Ascending aorta (tissue), 2 donors: ENCODE measurements at regions not wholly inside any gene's neighbourhood (a gene's known extent, or its start where the extent isn't known, plus 50 kb on each side); places are given as distances from the start of the nearest gene placed in this dataset.
A peak's percentile ranks its signal among the peaks of the same experiment; 100 is the strongest.

Experiments used
- DNase-seq, 2 donors: peaks; one replicate each; pipeline ENCODE4 v3.0.0-alpha.2; 2019; ENCODE audit warnings: low spot score in 2 of 2
- H3K27ac ChIP-seq, 2 donors: fragments of 200-600 bp; sonication (generic); one replicate each; pipeline ENCODE4 v1.5.1; 2016 to 2017; ENCODE audit warnings: mild to moderate bottlenecking in 1 of 2
- H3K27me3 ChIP-seq: fragments of 200-600 bp; sonication (generic); one replicate; pipeline ENCODE4 v1.5.1; 2017
- H3K36me3 ChIP-seq, 2 donors: fragments of 200-600 bp; sonication (generic); one replicate each; pipeline ENCODE4 v1.5.1; 2016
- H3K4me1 ChIP-seq, 2 donors: fragments of 200-600 bp; sonication (generic); one replicate each; pipeline ENCODE4 v1.5.1; 2016 to 2017; ENCODE audit warnings: mild to moderate bottlenecking in 1 of 2
- H3K4me3 ChIP-seq, 2 donors: fragments of 200-600 bp; sonication (generic); one replicate each; pipeline ENCODE4 v1.5.1; 2016 to 2017; ENCODE audit warnings: mild to moderate bottlenecking in 1 of 2
- H3K9me3 ChIP-seq, 2 donors: fragments of 200-600 bp; sonication (generic); one replicate each; pipeline ENCODE4 v1.5.1; 2016
- CTCF ChIP-seq, 3 experiments: fragments of 200-600 bp in 2 of 3; fragments of 450-650 bp in 1 of 3; sonication (generic) in 2 of 3; IDR thresholded peaks; one replicate each; pipeline ENCODE4 v1.5.1; 2016 to 2019; ENCODE audit warnings: antibody characterized with exemption in 3 of 3, mild to moderate bottlenecking in 1 of 3, moderate library complexity in 1 of 3
- intact Hi-C: fragments of 100-400 bp; cut with DNase I; formaldehyde crosslinking; loops from one replicate; pipeline ENCODE4 v1.15.1; 2023

DNA sequence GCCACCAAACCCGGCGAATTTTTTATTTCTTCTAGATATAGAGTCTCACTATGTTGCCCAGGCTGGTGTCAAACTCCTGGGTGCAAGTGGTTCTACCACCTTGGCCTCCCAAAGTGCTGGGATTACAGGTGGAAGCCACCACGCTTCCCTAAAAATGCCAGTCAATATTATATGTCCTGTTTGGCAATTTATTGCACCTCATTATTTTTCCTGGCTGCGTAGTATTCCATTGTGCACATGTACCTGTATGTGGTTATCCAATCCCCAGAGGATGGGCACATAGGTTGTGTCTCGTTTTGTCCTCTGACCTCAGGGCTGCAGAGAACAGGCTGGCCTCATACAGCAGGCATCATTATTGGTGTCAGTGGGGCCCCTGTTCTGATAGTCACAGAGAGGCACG, 181.7 kb downstream of the C9orf50 start:
- H3K4me3 ChIP-seq, result no peak overlapping the region
- H3K36me3 ChIP-seq, result no peaks in the 10 kb centered on the region
- no peak for DNase-seq
- no peaks in the 10 kb centered on the region for H3K9me3 ChIP-seq
- intact Hi-C loops, result no loop called here
- H3K27ac ChIP-seq, result no peak overlapping the region
- no peak for TF ChIP-seq CTCF (IDR thresholded peaks at IDR 0.05)
- H3K27me3 ChIP-seq, result no peaks in the 10 kb centered on the region
- peaks cover 9 to 30% of the 10 kb centered on the region in 2 donors for H3K4me1 ChIP-seq

- peak overlapping the region; percentile 83 to 87 for H3K27ac ChIP-seq
Observed at GRCh38 chr9:129437626-129438323, 183.1 kb downstream of the C9orf50 start.

DNA sequence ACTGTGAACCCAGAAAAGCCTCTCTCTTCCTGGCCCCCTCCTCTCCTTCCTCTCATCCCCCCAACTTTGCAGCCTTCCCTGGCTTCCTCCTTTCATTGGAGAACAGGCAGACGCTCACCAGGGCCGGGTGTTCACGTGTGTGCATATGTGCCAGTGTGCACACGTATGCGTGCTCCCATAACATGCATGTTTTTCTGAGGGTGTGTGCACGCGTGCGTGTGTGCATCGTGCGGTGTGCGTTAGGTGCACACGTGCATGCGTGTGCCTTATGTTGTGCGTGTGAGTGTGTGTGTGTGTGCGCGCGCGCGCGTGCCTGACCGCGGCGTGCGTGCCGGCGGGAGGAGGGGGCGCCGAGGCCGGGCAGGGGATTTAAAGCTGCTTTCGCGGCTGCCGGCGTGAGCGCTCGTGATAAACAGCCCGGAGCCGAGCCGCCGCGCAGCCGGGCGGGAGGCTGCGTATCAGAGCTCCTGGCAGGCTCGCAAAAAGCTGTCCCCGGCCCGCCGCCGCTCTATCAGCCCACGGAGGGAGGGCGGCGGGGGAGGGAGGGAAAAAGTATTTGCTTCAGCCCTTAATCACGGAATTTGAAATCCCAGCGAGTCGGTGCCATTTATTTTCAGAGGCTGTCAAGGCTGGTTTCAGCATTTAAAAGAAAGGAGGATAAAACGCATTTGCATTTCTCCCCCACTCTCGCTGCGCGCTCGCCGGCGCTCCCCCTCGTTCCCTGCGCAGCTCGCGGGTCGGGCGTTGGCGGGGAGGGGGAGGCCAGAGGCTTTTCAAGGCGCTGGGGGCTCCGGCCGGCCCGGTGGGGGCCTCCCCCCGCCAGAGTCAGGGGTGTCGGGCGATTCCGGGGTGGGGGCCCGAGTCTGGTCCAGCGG, 183.9 kb downstream of the C9orf50 start:
- H3K27ac ChIP-seq, result peak overlapping the region; percentile 83 to 87
- no peaks in the 10 kb centered on the region for H3K9me3 ChIP-seq
- H3K4me3 ChIP-seq, result peak overlapping the region; percentile 77 to 85
- H3K27me3 ChIP-seq, result no peaks in the 10 kb centered on the region
- intact Hi-C loops, result no loop called here
- H3K4me1 ChIP-seq, result peaks cover 9 to 16% of the 10 kb centered on the region in 2 donors
- no peaks in the 10 kb centered on the region for H3K36me3 ChIP-seq
- DNase-seq, result peak in 1 of 2 donors; percentile 81
- peak in 1 of 3 experiments; percentile 3 for TF ChIP-seq CTCF (IDR thresholded peaks at IDR 0.05)

More at GRCh38 chr9:129437626-129438323, 183.1 kb downstream of the C9orf50 start:
- Histone ChIP-seq H3K27me3 (no peaks in the 10 kb centered on the region), H3K4me3 (peak overlapping the region; percentile 77 to 85), H3K4me1 (peaks cover 9 to 17% of the 10 kb centered on the region in 2 donors), H3K9me3 (no peaks in the 10 kb centered on the region), H3K36me3 (no peaks in the 10 kb centered on the region)
- DNase-seq, result no peak
- intact Hi-C loops, result loop anchor here (1.0 kb wide), 1 partner anchor 23 kb away; no protein-coding TSS in a partner anchor
- TF ChIP-seq CTCF (IDR thresholded peaks at IDR 0.05), result peak in 1 of 3 experiments; percentile 7

DNA sequence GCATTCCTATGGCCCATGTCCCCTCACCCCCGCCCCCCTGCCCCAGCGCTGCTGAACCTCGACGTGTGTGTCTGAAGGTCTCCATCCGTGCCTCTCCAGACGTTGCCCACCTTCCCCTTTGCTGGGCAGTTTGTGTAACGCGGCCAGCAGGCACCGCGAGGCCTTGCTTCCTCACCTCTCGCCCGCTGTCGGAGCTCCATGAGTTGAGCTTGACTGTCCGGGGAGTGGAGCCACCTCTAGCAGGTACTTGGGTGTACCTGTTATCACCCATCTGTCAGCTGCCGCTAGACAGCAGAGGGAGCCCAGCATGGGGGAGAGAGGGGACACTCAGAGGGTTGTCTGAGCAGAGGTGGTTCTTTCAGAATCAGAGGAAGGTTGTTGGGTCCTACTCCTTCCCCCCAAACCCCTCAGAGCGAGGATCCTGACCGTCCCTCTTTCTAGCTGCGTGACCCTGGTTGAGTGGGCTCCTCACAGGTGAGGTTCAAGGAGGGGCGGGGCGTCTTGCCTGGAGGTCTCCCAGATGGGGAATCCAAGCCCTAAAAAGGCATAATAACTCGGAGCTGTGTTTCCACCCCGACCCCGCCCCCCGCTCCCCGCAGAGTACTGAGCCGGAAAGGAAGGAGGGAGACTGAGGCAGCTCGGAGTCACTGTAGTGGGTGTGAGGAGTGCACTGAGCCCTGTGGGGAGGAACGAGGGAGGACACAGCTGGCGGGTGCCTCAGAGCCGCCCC, 184.7 kb downstream of the C9orf50 start:
- no peak for DNase-seq
- no peaks in the 10 kb centered on the region for H3K36me3 ChIP-seq
- no peaks in the 10 kb centered on the region for H3K27me3 ChIP-seq
- peaks cover 9 to 16% of the 10 kb centered on the region in 2 donors for H3K4me1 ChIP-seq
- intact Hi-C loops, result no loop called here
- TF ChIP-seq CTCF (IDR thresholded peaks at IDR 0.05), result no peak
- H3K9me3 ChIP-seq, result no peaks in the 10 kb centered on the region
- no peak overlapping the region for H3K4me3 ChIP-seq
- peak overlapping the region in 1 of 2 donors; percentile 83 for H3K27ac ChIP-seq

DNA sequence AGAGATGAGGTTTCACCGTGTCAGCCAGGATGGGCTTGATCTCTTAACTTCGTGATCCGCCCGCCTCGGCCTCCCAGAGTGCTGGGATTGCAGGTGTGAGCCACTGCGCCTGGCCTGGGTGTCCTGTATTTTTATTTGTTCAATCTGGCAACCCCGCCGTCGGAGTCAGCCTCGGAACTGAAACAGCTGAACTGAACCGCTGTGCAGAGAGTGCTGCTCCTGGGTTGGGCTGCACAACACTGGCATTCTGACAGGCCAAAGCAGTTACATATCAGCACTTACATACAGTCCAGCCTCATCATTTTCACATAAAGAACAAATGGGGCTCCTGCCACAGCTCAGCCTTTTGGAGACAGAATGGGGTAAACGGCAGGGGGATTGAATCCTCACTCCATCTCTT, 185.6 kb downstream of the C9orf50 start:
- no peak for TF ChIP-seq CTCF (IDR thresholded peaks at IDR 0.05)
- Histone ChIP-seq H3K36me3 (no peaks in the 10 kb centered on the region), H3K4me1 (peaks cover 9 to 16% of the 10 kb centered on the region in 2 donors), H3K27me3 (no peaks in the 10 kb centered on the region), H3K4me3 (no peak overlapping the region), H3K27ac (no peak overlapping the region), H3K9me3 (no peaks in the 10 kb centered on the region)
- intact Hi-C loops, result no loop called here
- no peak for DNase-seq
